ENCODE measurements at regions not wholly inside any gene's neighbourhood (a gene's known extent, or its start where the extent isn't known, plus 50 kb on each side); places are given as distances from the start of the nearest gene placed in this dataset.

DNA sequence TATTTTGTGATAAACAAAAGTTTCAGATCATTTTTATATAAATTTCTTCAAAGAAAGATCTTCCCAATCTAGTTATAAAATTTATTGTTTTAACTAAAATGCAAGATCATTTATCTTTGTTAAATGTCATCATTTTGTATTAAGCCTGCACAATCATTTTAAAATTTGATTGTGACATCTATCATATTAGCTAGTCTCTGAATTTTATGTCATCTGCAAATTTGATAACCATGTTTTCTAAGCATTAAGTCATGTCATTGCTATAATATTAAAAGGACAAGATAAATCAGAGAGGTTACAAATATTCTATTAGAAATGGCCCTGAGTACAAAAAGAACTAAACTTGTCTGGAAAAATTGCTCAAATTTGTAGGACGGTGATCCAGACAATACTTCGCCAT lies 175.9 kb downstream of the PTN start:
- TF ChIP-seq CTCF (IDR thresholded peaks at IDR 0.05; ENCODE audit: poor library complexity) (no peak), EZH2phosphoT487 (IDR thresholded peaks at IDR 0.05; ENCODE audit: low read depth, severe bottlenecking, unreplicated experiment) (no peak), EZH2 (IDR thresholded peaks at IDR 0.05; ENCODE audit: borderline replicate concordance) (no peak)
